ENCODE measurements at regions not wholly inside any gene's neighbourhood (a gene's known extent, or its start where the extent isn't known, plus 50 kb on each side); places are given as distances from the start of the nearest gene placed in this dataset.
A peak's percentile ranks its signal among the peaks of the same experiment; 100 is the strongest.

- DNase-seq: no peak
These were observed 180.4 kb downstream of the KATNAL1 start for GRCh38 chr13:30126903-30127428.

GRCh38 chr13:30125422-30126073, 181.8 kb downstream of the KATNAL1 start:
- no peak for DNase-seq

- no peak for DNase-seq
These were observed 183.1 kb downstream of the KATNAL1 start for GRCh38 chr13:30124131-30124768.

- no peak for DNase-seq
These were observed 183.8 kb downstream of the KATNAL1 start for GRCh38 chr13:30123575-30123974.

GRCh38 chr13:30121666-30122065, 185.7 kb downstream of the KATNAL1 start:
- DNase-seq: peak; percentile 46

- DNase-seq: no peak
These were observed 186.1 kb downstream of the KATNAL1 start for GRCh38 chr13:30121244-30121643.

- DNase-seq: no peak
These were observed 187.1 kb downstream of the KATNAL1 start for GRCh38 chr13:30120133-30120822.

- peak; percentile 40 for DNase-seq
These were observed 187.9 kb downstream of the KATNAL1 start for GRCh38 chr13:30119476-30119875.

- no peak for DNase-seq
These were observed 191.0 kb downstream of the KATNAL1 start for GRCh38 chr13:30116379-30116778.

GRCh38 chr13:30115257-30115600, 192.1 kb downstream of the KATNAL1 start:
- no peak for DNase-seq

GRCh38 chr13:30114571-30115256, 192.6 kb downstream of the KATNAL1 start:
- peak; percentile 91 for DNase-seq

GRCh38 chr13:30113983-30114570, 193.3 kb downstream of the KATNAL1 start:
- peak; percentile 31 for DNase-seq

- DNase-seq: peak; percentile 82
These were observed 193.8 kb downstream of the KATNAL1 start for GRCh38 chr13:30113551-30113950.

- peak; percentile 92 for DNase-seq
These were observed 194.5 kb downstream of the KATNAL1 start for GRCh38 chr13:30112602-30113435.

GRCh38 chr13:30111810-30112209, 195.5 kb downstream of the KATNAL1 start:
- DNase-seq: peak; percentile 56

- DNase-seq: no peak
These were observed 196.9 kb downstream of the KATNAL1 start for GRCh38 chr13:30110301-30111070.

- DNase-seq: no peak
These were observed 197.7 kb downstream of the KATNAL1 start for GRCh38 chr13:30109471-30110135.

- no peak for DNase-seq
These were observed 198.5 kb downstream of the KATNAL1 start for GRCh38 chr13:30108913-30109237.

- DNase-seq: no peak
These were observed 199.0 kb downstream of the KATNAL1 start for GRCh38 chr13:30108216-30108912.

GRCh38 chr13:30107521-30108136, 199.7 kb downstream of the KATNAL1 start:
- no peak for DNase-seq

All from hematopoietic multipotent progenitor cell treated with erythropoietin and hydrocortisone succinate and interleukin-3 and kit ligand, for 4 days (in vitro differentiated cells).